ENCODE measurements at regions not wholly inside any gene's neighbourhood (a gene's known extent, or its start where the extent isn't known, plus 50 kb on each side); places are given as distances from the start of the nearest gene placed in this dataset.
A peak's percentile ranks its signal among the peaks of the same experiment; 100 is the strongest.
"Not testable (repeated sequence)": the region's sequence is repeated elsewhere in the genome, so short reads cannot be mapped to it uniquely, and the experiment has no call there.

GRCh38 chr7:39826166-39826565, 123.9 kb upstream of the CDK13 start:
- DNase-seq: no peak

- DNase-seq: no peak
These were observed 122.5 kb upstream of the CDK13 start for GRCh38 chr7:39827571-39827970.

- DNase-seq: no peak
These were observed 121.0 kb upstream of the CDK13 start for GRCh38 chr7:39829028-39829427.

- no peak for DNase-seq
These were observed 117.5 kb upstream of the CDK13 start for GRCh38 chr7:39832519-39833085.

GRCh38 chr7:39833180-39833799, 116.8 kb upstream of the CDK13 start:
- peak; percentile 48 for DNase-seq

GRCh38 chr7:39833865-39834634, 116.0 kb upstream of the CDK13 start:
- DNase-seq: not testable (repeated sequence)

- DNase-seq: no peak
These were observed 111.7 kb upstream of the CDK13 start for GRCh38 chr7:39838326-39838725.

GRCh38 chr7:39845006-39845405, 105.0 kb upstream of the CDK13 start:
- DNase-seq: no peak

- DNase-seq: no peak
These were observed 102.8 kb upstream of the CDK13 start for GRCh38 chr7:39847227-39847626.

GRCh38 chr7:39851466-39852045, 98.5 kb upstream of the CDK13 start:
- DNase-seq: no peak

- not testable (repeated sequence) for DNase-seq
These were observed 95.3 kb upstream of the CDK13 start for GRCh38 chr7:39854616-39855324.

- no peak for DNase-seq
These were observed 94.8 kb upstream of the CDK13 start for GRCh38 chr7:39855325-39855674.

- DNase-seq: not testable (repeated sequence)
These were observed 86.3 kb upstream of the CDK13 start for GRCh38 chr7:39863675-39864322.

- DNase-seq: not testable (repeated sequence)
These were observed 80.1 kb upstream of the CDK13 start for GRCh38 chr7:39869888-39870522.

GRCh38 chr7:39871610-39872009, 78.4 kb upstream of the CDK13 start:
- not testable (repeated sequence) for DNase-seq

GRCh38 chr7:39880556-39880955, 69.5 kb upstream of the CDK13 start:
- no peak for DNase-seq

GRCh38 chr7:39882148-39882784, 67.8 kb upstream of the CDK13 start:
- DNase-seq: no peak

- no peak for DNase-seq
These were observed 66.2 kb upstream of the CDK13 start for GRCh38 chr7:39883812-39884390.

- no peak for DNase-seq
These were observed 61.7 kb upstream of the CDK13 start for GRCh38 chr7:39888171-39888853.

- DNase-seq: no peak
These were observed 59.6 kb upstream of the CDK13 start for GRCh38 chr7:39890411-39890810.

GRCh38 chr7:39891894-39892293, 58.2 kb upstream of the CDK13 start:
- no peak for DNase-seq
